Liver (tissue), 3 donors: ENCODE measurements at regions not wholly inside any gene's neighbourhood (a gene's known extent, or its start where the extent isn't known, plus 50 kb on each side); places are given as distances from the start of the nearest gene placed in this dataset.

Experiments
- ATF3 ChIP-seq: IDR thresholded peaks from 2 replicates; pipeline ENCODE4 v1.6.1; 2016; ENCODE audit warnings: antibody characterized with exemption
- CTCF ChIP-seq: fragments of 150-350 bp; IDR thresholded peaks from 2 replicates; pipeline ENCODE4 v1.5.1; 2017; ENCODE audit warnings: improper control_type of control experiment, low read depth, low read length; ENCODE audit not compliant: missing input control
- FOXA2 ChIP-seq: IDR thresholded peaks from 2 replicates; pipeline ENCODE4 v1.6.1; 2016; ENCODE audit warnings: antibody characterized with exemption
- GABPA ChIP-seq, 2 donors: IDR thresholded peaks in 1 of 2; conservative IDR thresholded peaks in 1 of 2; 2 replicates each; pipeline ENCODE4 v1.6.1; 2016; ENCODE audit warnings: antibody characterized with exemption in 2 of 2, mild to moderate bottlenecking in 1 of 2, moderate library complexity in 1 of 2
- MAX ChIP-seq: IDR thresholded peaks from 2 replicates; pipeline ENCODE4 v1.6.1; 2016; ENCODE audit warnings: antibody characterized with exemption
- NR2F2 ChIP-seq: IDR thresholded peaks from 2 replicates; pipeline ENCODE4 v1.6.1; 2016; ENCODE audit warnings: antibody characterized with exemption
- RAD21 ChIP-seq, 2 donors: IDR thresholded peaks; 2 replicates each; pipeline ENCODE4 v1.6.1; 2016; ENCODE audit warnings: antibody characterized with exemption in 2 of 2, mild to moderate bottlenecking in 2 of 2
- REST ChIP-seq: IDR thresholded peaks from 2 replicates; pipeline ENCODE4 v1.6.1; 2016; ENCODE audit warnings: antibody characterized with exemption, mild to moderate bottlenecking
- RXRA ChIP-seq, 2 donors: IDR thresholded peaks; 2 replicates each; pipeline ENCODE4 v1.6.1; 2017 to 2018; ENCODE audit warnings: antibody characterized with exemption in 2 of 2, mild to moderate bottlenecking in 1 of 2
- SP1 ChIP-seq: IDR thresholded peaks from 2 replicates; pipeline ENCODE4 v1.6.1; 2018; ENCODE audit warnings: antibody characterized with exemption, mild to moderate bottlenecking
- TAF1 ChIP-seq: conservative IDR thresholded peaks from 2 replicates; pipeline ENCODE4 v1.6.1; 2016; ENCODE audit warnings: antibody characterized with exemption, mild to moderate bottlenecking
- YY1 ChIP-seq: IDR thresholded peaks from 2 replicates; pipeline ENCODE4 v1.6.1; 2016; ENCODE audit warnings: antibody characterized with exemption, mild to moderate bottlenecking
- ZBTB33 ChIP-seq: IDR thresholded peaks from 2 replicates; pipeline ENCODE4 v1.6.1; 2016; ENCODE audit warnings: antibody characterized with exemption
- donor health status: healthy.
- donor health status: healthy.

- no peak for TF ChIP-seq CTCF
- no peak for TF ChIP-seq YY1
- no peak for TF ChIP-seq RAD21 (IDR thresholded peaks at IDR 0.05)
- TF ChIP-seq FOXA2, result no peak
- TF ChIP-seq REST, result no peak
- no peak for TF ChIP-seq SP1
- no peak for TF ChIP-seq ATF3
- no peak for TF ChIP-seq TAF1
- no peak for TF ChIP-seq NR2F2
- no peak for TF ChIP-seq GABPA (IDR thresholded peaks at IDR 0.05 in 1 of 2, conservative IDR thresholded peaks at IDR 0.05 in 1 of 2)
- no peak for TF ChIP-seq RXRA (IDR thresholded peaks at IDR 0.05)
- no peak for TF ChIP-seq ZBTB33
- no peak for TF ChIP-seq MAX
Observed at GRCh38 chr11:133582750-133583149, 50.4 kb upstream of the OPCML start.
